ENCODE measurements at regions not wholly inside any gene's neighbourhood (a gene's known extent, or its start where the extent isn't known, plus 50 kb on each side); places are given as distances from the start of the nearest gene placed in this dataset.

- Histone ChIP-seq H3K27me3 (replicated peaks; ENCODE audit: insufficient read depth) (no peaks in the 10 kb centered on the region), H3K4me2 (ENCODE audit: unreplicated experiment) (no peak overlapping the region), H3K4me3 (no peak overlapping the region), H3K9ac (no peak overlapping the region), H3K4me1 (ENCODE audit: insufficient read depth) (no peaks in the 10 kb centered on the region), H3K79me2 (ENCODE audit: insufficient read depth) (no peaks in the 10 kb centered on the region), H3K9me3 (ENCODE audit: low read depth) (no peaks in the 10 kb centered on the region), H3F3A (ENCODE audit: insufficient read depth) (no peaks in the 10 kb centered on the region), H4K20me1 (ENCODE audit: insufficient read depth) (no peaks in the 10 kb centered on the region), H3K9me2 (ENCODE audit: insufficient read depth) (no peaks in the 10 kb centered on the region), H3K27ac (no peak overlapping the region), H3K36me3 (ENCODE audit: low read depth) (no peaks in the 10 kb centered on the region), H2AFZ (no peak overlapping the region)
- DNase-seq: no peak
- TF ChIP-seq EZH2phosphoT487 (IDR thresholded peaks at IDR 0.05; ENCODE audit: insufficient read depth, low read depth) (no peak), EZH2 (IDR thresholded peaks at IDR 0.05; ENCODE audit: insufficient read depth, poor library complexity, severe bottlenecking) (no peak)
- in situ Hi-C loops (cut with MboI): no loop called here
- 16 to 20% methylated on average over 6 of the region's 6 CpGs for WGBS, 2 experiments (ENCODE audit: low coverage in 1 of 2, low lambda C conversion rate in 2 of 2, missing lambda C conversion rate in 2 of 2)
These were observed 985.8 kb downstream of the TBC1D22A start for GRCh38 chr22:47748271-47748670.

DNA sequence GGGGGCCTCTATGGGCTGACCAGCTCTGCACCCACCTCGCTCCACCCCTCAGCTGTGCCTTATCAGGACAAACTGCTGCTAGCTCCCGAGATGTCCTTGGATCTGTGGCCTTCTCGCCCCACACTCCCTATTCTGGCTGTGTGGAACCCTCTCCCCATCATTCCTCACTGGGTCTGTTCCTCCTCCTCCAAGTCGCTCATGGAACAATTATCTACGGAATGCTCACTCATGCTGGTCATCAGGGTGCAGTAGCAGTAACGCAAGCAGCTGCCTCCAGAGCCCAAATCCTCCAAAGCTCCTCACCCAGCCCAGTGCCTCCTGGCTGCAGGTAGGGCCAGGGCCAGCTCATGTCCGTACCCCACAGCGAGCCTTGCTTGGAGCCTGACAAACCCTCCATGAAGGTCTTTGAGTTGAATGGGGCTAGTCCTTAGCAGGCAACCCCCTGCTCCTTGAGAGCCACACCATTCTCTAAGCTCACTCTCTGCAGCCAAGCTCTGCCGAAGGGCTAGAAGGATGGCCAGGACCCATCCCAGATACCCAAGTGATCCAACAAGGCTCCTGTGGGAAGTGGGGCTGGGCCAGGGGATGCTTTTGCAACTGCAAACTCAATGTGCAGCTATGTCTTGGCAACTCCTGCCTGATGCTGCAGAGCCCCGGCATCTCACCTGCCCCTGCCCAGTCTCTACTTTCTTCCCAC is 977.8 kb downstream of the TBC1D22A start:
- Histone ChIP-seq H3K9ac (no peak overlapping the region), H3K79me2 (ENCODE audit: insufficient read depth) (no peaks in the 10 kb centered on the region), H3F3A (ENCODE audit: insufficient read depth) (no peaks in the 10 kb centered on the region), H2AFZ (no peak overlapping the region), H3K4me2 (ENCODE audit: unreplicated experiment) (no peak overlapping the region), H3K4me1 (ENCODE audit: insufficient read depth) (no peaks in the 10 kb centered on the region), H3K27ac (no peak overlapping the region), H3K27me3 (replicated peaks; ENCODE audit: insufficient read depth) (no peaks in the 10 kb centered on the region), H4K20me1 (ENCODE audit: insufficient read depth) (no peaks in the 10 kb centered on the region), H3K9me3 (ENCODE audit: low read depth) (no peaks in the 10 kb centered on the region), H3K4me3 (no peak overlapping the region), H3K9me2 (ENCODE audit: insufficient read depth) (no peaks in the 10 kb centered on the region), H3K36me3 (ENCODE audit: low read depth) (no peaks in the 10 kb centered on the region)
- TF ChIP-seq EZH2 (IDR thresholded peaks at IDR 0.05; ENCODE audit: insufficient read depth, poor library complexity, severe bottlenecking) (no peak), EZH2phosphoT487 (IDR thresholded peaks at IDR 0.05; ENCODE audit: insufficient read depth, low read depth) (no peak)
- 40 to 41% methylated on average over 10 of the region's 10 CpGs for WGBS, 2 experiments (ENCODE audit: low coverage in 1 of 2, low lambda C conversion rate in 2 of 2, missing lambda C conversion rate in 2 of 2)
- in situ Hi-C loops (cut with MboI): no loop called here
- DNase-seq: no peak

DNA sequence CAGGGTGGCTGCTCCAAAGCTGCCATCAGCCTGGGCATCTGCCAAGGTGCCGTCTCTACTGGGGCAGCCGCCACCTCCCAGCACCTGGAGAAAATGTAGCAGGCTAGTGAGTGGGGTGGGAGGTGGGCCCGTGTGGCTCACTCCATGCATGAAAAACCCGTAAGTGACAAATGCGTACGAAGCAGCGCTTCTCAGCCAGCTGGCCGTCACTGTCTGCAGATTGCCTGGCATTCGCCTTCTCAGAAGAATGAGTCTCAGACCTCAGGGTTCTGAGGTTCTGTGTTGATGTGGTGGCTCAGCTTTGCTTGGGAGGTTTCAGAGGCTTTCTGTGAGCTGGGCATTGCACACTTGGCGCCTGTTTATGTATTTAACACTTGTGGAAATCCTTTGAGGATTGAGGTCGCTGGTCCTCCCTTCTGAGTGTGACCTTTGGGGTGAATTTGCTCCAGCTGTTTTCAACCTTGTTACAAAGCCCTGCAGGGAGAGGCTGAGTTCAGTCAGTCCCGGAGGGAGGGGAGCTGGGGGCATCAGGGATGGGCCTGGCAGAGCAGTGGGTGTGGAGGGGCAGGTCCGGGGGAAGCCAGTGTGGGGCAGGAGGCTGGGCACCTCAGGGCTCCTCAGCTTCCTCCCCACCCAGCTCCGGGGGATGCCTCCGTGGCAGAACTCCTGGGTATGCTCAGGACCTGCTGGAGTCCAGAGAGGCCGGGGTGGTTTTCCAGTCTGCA is 977.0 kb downstream of the TBC1D22A start:
- in situ Hi-C loops (cut with MboI): no loop called here
- Histone ChIP-seq H3K79me2 (ENCODE audit: insufficient read depth) (no peaks in the 10 kb centered on the region), H2AFZ (no peak overlapping the region), H3K9me2 (ENCODE audit: insufficient read depth) (no peaks in the 10 kb centered on the region), H3K9ac (no peak overlapping the region), H4K20me1 (ENCODE audit: insufficient read depth) (no peaks in the 10 kb centered on the region), H3K4me2 (ENCODE audit: unreplicated experiment) (no peak overlapping the region), H3K27ac (no peak overlapping the region), H3K36me3 (ENCODE audit: low read depth) (no peaks in the 10 kb centered on the region), H3K4me1 (ENCODE audit: insufficient read depth) (no peaks in the 10 kb centered on the region), H3K27me3 (replicated peaks; ENCODE audit: insufficient read depth) (no peaks in the 10 kb centered on the region), H3K9me3 (ENCODE audit: low read depth) (no peaks in the 10 kb centered on the region), H3F3A (ENCODE audit: insufficient read depth) (no peaks in the 10 kb centered on the region), H3K4me3 (no peak overlapping the region)
- no peak for TF ChIP-seq EZH2phosphoT487 (IDR thresholded peaks at IDR 0.05; ENCODE audit: insufficient read depth, low read depth)
- no peak for TF ChIP-seq EZH2 (IDR thresholded peaks at IDR 0.05; ENCODE audit: insufficient read depth, poor library complexity, severe bottlenecking)
- DNase-seq: no peak
- 18 to 20% methylated on average over 15 to 16 of the region's 16 CpGs for WGBS, 2 experiments (ENCODE audit: low coverage in 1 of 2, low lambda C conversion rate in 2 of 2, missing lambda C conversion rate in 2 of 2)

DNA sequence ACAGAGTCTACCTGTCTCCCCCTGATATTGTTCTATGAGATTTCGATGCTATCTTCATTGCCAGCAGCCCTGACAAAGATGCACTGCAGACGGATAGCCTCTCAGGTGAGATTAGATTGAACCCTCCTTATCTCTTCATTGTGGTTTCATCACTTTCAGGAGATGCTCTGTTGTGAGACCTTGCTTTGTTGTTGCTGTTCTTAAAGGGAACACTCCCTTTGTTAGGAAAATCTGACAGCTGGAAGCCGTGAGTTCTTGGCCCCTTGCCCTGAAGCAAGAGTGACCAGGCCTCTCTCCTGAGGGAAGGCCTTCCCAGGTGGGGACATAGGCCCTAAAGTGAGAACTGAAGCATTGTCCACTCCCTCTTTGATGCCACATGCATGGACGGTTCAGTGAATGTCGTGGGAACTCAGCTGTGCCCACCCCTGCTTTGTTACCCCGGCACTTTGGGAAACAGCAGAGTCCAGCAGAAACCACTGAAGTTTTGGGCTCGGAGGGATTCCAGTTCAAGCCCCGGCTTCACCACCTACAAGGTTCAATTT is 976.1 kb downstream of the TBC1D22A start:
- H3K9me3 ChIP-seq (ENCODE audit: low read depth): no peaks in the 10 kb centered on the region
- TF ChIP-seq EZH2 (IDR thresholded peaks at IDR 0.05; ENCODE audit: insufficient read depth, poor library complexity, severe bottlenecking): no peak
- no peak for TF ChIP-seq EZH2phosphoT487 (IDR thresholded peaks at IDR 0.05; ENCODE audit: insufficient read depth, low read depth)
- no peak overlapping the region for H3K27ac ChIP-seq

More for the DNA sequence above, 976.1 kb downstream of the TBC1D22A start:
- Histone ChIP-seq H3K9ac (no peak overlapping the region), H3K36me3 (ENCODE audit: low read depth) (no peaks in the 10 kb centered on the region), H3K27me3 (replicated peaks; ENCODE audit: insufficient read depth) (no peaks in the 10 kb centered on the region), H2AFZ (no peak overlapping the region), H3F3A (ENCODE audit: insufficient read depth) (no peaks in the 10 kb centered on the region), H3K9me2 (ENCODE audit: insufficient read depth) (no peaks in the 10 kb centered on the region), H4K20me1 (ENCODE audit: insufficient read depth) (no peaks in the 10 kb centered on the region), H3K4me3 (no peak overlapping the region), H3K4me1 (ENCODE audit: insufficient read depth) (no peaks in the 10 kb centered on the region), H3K79me2 (ENCODE audit: insufficient read depth) (no peaks in the 10 kb centered on the region), H3K4me2 (ENCODE audit: unreplicated experiment) (no peak overlapping the region)
- no peak for DNase-seq
- WGBS, 2 experiments (ENCODE audit: low coverage in 1 of 2, low lambda C conversion rate in 2 of 2, missing lambda C conversion rate in 2 of 2): 24 to 34% methylated on average over 8 of the region's 8 CpGs
- in situ Hi-C loops (cut with MboI): no loop called here
